OCI-LY7 (cell line): ENCODE measurements at regions not wholly inside any gene's neighbourhood (a gene's known extent, or its start where the extent isn't known, plus 50 kb on each side); places are given as distances from the start of the nearest gene placed in this dataset.

Experiments used
- EZH2phosphoT487 ChIP-seq: fragments of 200-600 bp; sonication (generic); IDR thresholded peaks from 2 replicates; pipeline ENCODE4 v1.6.1; 2018; ENCODE audit warnings: low read depth, borderline replicate concordance, mild to moderate bottlenecking, mixed run types, antibody characterized with exemption, low read length, moderate library complexity, mixed read lengths
- TF ChIP-seq, protein P1 (sequence below): fragments of 200-600 bp; sonication (generic); conservative IDR thresholded peaks from 2 replicates; pipeline ENCODE4 v1.5.1; 2014; ENCODE audit warnings: mild to moderate bottlenecking, antibody characterized with exemption, low read length, moderate library complexity, mixed read lengths

DNA sequence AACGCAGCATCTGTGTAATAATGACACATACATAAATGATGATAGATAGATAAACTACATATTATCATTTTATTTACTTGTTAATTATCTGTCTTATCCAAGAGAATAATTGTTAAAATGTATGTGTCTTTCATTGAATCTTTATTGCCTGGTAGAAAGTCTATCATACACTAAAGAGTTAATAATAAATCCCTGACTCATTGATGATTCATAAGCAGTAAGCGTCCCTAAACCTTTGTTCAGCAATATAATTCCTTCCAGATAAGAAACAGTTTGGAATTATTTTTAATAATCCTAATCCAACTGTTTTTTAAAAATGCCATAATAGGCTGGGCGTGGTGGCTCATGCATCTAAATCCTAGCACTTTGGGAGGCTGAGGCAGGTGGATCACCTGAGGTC lies 655.6 kb upstream of the CNTN5 start:
- TF ChIP-seq, protein P1, sequence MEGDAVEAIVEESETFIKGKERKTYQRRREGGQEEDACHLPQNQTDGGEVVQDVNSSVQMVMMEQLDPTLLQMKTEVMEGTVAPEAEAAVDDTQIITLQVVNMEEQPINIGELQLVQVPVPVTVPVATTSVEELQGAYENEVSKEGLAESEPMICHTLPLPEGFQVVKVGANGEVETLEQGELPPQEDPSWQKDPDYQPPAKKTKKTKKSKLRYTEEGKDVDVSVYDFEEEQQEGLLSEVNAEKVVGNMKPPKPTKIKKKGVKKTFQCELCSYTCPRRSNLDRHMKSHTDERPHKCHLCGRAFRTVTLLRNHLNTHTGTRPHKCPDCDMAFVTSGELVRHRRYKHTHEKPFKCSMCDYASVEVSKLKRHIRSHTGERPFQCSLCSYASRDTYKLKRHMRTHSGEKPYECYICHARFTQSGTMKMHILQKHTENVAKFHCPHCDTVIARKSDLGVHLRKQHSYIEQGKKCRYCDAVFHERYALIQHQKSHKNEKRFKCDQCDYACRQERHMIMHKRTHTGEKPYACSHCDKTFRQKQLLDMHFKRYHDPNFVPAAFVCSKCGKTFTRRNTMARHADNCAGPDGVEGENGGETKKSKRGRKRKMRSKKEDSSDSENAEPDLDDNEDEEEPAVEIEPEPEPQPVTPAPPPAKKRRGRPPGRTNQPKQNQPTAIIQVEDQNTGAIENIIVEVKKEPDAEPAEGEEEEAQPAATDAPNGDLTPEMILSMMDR: no peak
- TF ChIP-seq EZH2phosphoT487: no peak
